SK-N-SH treated with all-trans-retinoic acid at 6 μM for 48 hours (cell line): ENCODE measurements at regions not wholly inside any gene's neighbourhood (a gene's known extent, or its start where the extent isn't known, plus 50 kb on each side); places are given as distances from the start of the nearest gene placed in this dataset.

Experiments used
- ATAC-seq: fragments of 200-7000 bp; cut with Tn5 transposase; 3 replicates; pipeline ENCODE4 v1.9.1; 2020; ENCODE audit warnings: mild to moderate bottlenecking, moderate library complexity
- ARNTL ChIP-seq: fragments of 450-650 bp; formaldehyde crosslinking; IDR thresholded peaks from 2 replicates; pipeline ENCODE4 v1.5.0; 2020; ENCODE audit warnings: low read depth, mild to moderate bottlenecking, moderate library complexity, borderline replicate concordance
- BACH2 ChIP-seq: fragments of 250-450 bp; sonication (Bioruptor Pico); IDR thresholded peaks from 2 replicates; pipeline ENCODE4 v1.9.0; 2021; ENCODE audit warnings: mild to moderate bottlenecking, borderline replicate concordance
- CSDC2 ChIP-seq: fragments of 250-450 bp; sonication (Bioruptor Pico); IDR thresholded peaks from 2 replicates; pipeline ENCODE4 v1.5.0; 2020; ENCODE audit warnings: mild to moderate bottlenecking, moderate library complexity
- CSRNP3 ChIP-seq: fragments of 250-450 bp; sonication (Bioruptor Pico); IDR thresholded peaks from 2 replicates; pipeline ENCODE4 v1.5.1; 2021; ENCODE audit warnings: mild to moderate bottlenecking, moderate library complexity
- ESRRG ChIP-seq: fragments of 250-450 bp; sonication (Bioruptor Pico); IDR thresholded peaks from 2 replicates; pipeline ENCODE4 v1.6.1; 2021; ENCODE audit warnings: mild to moderate bottlenecking
- GLIS3 ChIP-seq: fragments of 250-450 bp; sonication (Bioruptor Pico); IDR thresholded peaks from 2 replicates; pipeline ENCODE4 v1.5.0; 2020; ENCODE audit warnings: mild to moderate bottlenecking, moderate library complexity
- OSR1 ChIP-seq: fragments of 250-450 bp; sonication (Bioruptor Pico); IDR thresholded peaks from 2 replicates; pipeline ENCODE4 v1.8.0; 2022; ENCODE audit warnings: moderate library complexity, mild to moderate bottlenecking, inconsistent platforms
- PPARA ChIP-seq: fragments of 250-450 bp; sonication (Bioruptor Pico); IDR thresholded peaks from 2 replicates; pipeline ENCODE4 v1.5.0; 2020; ENCODE audit warnings: mild to moderate bottlenecking, borderline replicate concordance
- RARB ChIP-seq: fragments of 250-450 bp; sonication (Bioruptor Pico); IDR thresholded peaks from 2 replicates; pipeline ENCODE4 v1.8.0; 2021; ENCODE audit warnings: mild to moderate bottlenecking, moderate library complexity
- SNAI2 ChIP-seq: fragments of 250-450 bp; sonication (Bioruptor Pico); IDR thresholded peaks from 2 replicates; pipeline ENCODE4 v1.5.0; 2020; ENCODE audit warnings: mild to moderate bottlenecking, moderate library complexity
- ZC3H10 ChIP-seq: fragments of 250-450 bp; sonication (Bioruptor Pico); IDR thresholded peaks from 2 replicates; pipeline ENCODE4 v1.5.1; 2021; ENCODE audit warnings: mild to moderate bottlenecking, moderate library complexity
- ZFP3 ChIP-seq: fragments of 250-450 bp; sonication (Bioruptor Pico); IDR thresholded peaks from 2 replicates; pipeline ENCODE4 v1.5.0; 2020; ENCODE audit warnings: mild to moderate bottlenecking, moderate library complexity
- ZFP30 ChIP-seq: fragments of 450-650 bp; formaldehyde crosslinking; IDR thresholded peaks from 2 replicates; pipeline ENCODE4 v1.5.0; 2022; ENCODE audit warnings: mild to moderate bottlenecking, moderate library complexity
- ZNF565 ChIP-seq: fragments of 450-650 bp; formaldehyde crosslinking; conservative IDR thresholded peaks from 2 replicates; pipeline ENCODE4 v1.5.0; 2020; ENCODE audit warnings: low read depth, mild to moderate bottlenecking, moderate library complexity
- ZNF70 ChIP-seq: fragments of 450-650 bp; formaldehyde crosslinking; IDR thresholded peaks from 2 replicates; pipeline ENCODE4 v1.5.0; 2020; ENCODE audit warnings: mild to moderate bottlenecking, moderate library complexity
- ZNF8 ChIP-seq: fragments of 450-650 bp; formaldehyde crosslinking; IDR thresholded peaks from 2 replicates; pipeline ENCODE4 v1.5.0; 2020; ENCODE audit warnings: mild to moderate bottlenecking, moderate library complexity
- TF ChIP-seq, protein P1 (sequence below): fragments of 250-450 bp; sonication (Bioruptor Pico); IDR thresholded peaks from 2 replicates; pipeline ENCODE4 v1.8.0; 2021; ENCODE audit warnings: low read depth, mild to moderate bottlenecking, moderate library complexity, borderline replicate concordance
- TF ChIP-seq, protein P2 (sequence below): fragments of 250-450 bp; sonication (Bioruptor Pico); IDR thresholded peaks from 2 replicates; pipeline ENCODE4 v1.5.0; 2020; ENCODE audit warnings: mild to moderate bottlenecking, moderate library complexity
- TF ChIP-seq, protein P3 (sequence below): fragments of 250-450 bp; sonication (Bioruptor Pico); IDR thresholded peaks from 2 replicates; pipeline ENCODE4 v1.8.0; 2020; ENCODE audit warnings: mild to moderate bottlenecking, moderate library complexity, borderline replicate concordance
- TF ChIP-seq, protein P4 (sequence below): fragments of 250-450 bp; sonication (Bioruptor Pico); IDR thresholded peaks from 2 replicates; pipeline ENCODE4 v1.5.1; 2020; ENCODE audit warnings: low read depth, mild to moderate bottlenecking, moderate library complexity

DNA sequence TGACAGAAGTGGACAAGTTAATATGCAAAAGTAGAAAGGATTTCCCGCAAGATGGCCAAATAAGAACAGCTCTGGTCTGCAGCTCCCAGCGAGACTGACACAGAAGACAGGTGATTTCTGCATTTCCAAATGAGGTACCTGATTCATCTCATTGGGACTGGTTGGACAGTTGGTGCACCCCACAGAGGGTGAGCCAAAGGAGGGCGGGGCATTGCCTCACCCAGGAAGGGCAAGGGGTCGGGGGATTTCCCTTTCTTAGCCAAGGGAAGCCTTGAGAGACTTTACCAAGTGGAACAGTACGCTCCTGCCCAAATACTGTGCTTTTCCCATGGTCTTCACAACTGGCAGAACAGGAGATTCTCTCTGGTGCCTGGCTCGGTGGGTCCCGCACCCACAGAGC, 191.3 kb downstream of the ALG10B start:
- TF ChIP-seq SNAI2 (CRISPR knock-in tag) (no peak), ZFP3 (no peak), ESRRG (no peak), ZNF565 (no peak), RARB (CRISPR knock-in tag) (no peak), OSR1 (CRISPR knock-in tag) (no peak), ZNF70 (CRISPR knock-in tag) (no peak), ARNTL (CRISPR knock-in tag) (no peak), CSDC2 (CRISPR knock-in tag) (no peak)
- TF ChIP-seq, protein P1, sequence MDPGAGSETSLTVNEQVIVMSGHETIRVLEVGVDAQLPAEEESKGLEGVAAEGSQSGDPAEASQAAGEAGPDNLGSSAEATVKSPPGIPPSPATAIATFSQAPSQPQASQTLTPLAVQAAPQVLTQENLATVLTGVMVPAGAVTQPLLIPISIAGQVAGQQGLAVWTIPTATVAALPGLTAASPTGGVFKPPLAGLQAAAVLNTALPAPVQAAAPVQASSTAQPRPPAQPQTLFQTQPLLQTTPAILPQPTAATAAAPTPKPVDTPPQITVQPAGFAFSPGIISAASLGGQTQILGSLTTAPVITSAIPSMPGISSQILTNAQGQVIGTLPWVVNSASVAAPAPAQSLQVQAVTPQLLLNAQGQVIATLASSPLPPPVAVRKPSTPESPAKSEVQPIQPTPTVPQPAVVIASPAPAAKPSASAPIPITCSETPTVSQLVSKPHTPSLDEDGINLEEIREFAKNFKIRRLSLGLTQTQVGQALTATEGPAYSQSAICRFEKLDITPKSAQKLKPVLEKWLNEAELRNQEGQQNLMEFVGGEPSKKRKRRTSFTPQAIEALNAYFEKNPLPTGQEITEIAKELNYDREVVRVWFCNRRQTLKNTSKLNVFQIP (CRISPR knock-in tag), result no peak
- TF ChIP-seq, protein P2, sequence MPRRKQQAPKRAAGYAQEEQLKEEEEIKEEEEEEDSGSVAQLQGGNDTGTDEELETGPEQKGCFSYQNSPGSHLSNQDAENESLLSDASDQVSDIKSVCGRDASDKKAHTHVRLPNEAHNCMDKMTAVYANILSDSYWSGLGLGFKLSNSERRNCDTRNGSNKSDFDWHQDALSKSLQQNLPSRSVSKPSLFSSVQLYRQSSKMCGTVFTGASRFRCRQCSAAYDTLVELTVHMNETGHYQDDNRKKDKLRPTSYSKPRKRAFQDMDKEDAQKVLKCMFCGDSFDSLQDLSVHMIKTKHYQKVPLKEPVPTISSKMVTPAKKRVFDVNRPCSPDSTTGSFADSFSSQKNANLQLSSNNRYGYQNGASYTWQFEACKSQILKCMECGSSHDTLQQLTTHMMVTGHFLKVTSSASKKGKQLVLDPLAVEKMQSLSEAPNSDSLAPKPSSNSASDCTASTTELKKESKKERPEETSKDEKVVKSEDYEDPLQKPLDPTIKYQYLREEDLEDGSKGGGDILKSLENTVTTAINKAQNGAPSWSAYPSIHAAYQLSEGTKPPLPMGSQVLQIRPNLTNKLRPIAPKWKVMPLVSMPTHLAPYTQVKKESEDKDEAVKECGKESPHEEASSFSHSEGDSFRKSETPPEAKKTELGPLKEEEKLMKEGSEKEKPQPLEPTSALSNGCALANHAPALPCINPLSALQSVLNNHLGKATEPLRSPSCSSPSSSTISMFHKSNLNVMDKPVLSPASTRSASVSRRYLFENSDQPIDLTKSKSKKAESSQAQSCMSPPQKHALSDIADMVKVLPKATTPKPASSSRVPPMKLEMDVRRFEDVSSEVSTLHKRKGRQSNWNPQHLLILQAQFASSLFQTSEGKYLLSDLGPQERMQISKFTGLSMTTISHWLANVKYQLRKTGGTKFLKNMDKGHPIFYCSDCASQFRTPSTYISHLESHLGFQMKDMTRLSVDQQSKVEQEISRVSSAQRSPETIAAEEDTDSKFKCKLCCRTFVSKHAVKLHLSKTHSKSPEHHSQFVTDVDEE (CRISPR knock-in tag), result no peak
- no peak for ATAC-seq

DNA sequence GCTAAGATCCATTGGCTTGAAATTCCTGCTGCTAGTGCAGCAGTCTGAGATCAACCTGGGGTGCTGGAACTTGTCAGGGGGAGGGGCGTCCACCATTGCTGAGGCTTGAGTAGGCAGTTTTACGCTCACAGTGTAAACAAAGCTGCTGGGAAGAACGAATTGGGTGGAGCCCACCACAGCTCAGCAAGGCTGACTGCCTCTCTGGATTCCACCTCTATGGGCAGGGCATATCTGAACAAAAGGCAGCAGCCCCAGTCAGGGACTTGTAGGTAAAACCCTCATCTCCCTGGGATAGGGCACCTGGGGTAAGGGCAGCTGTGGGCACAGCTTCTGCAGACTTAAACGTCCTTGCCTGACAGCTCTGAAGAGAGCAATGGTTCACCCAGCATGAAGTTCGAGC, 191.7 kb downstream of the ALG10B start:
- no peak for ATAC-seq

More for the DNA sequence above, 191.7 kb downstream of the ALG10B start:
- TF ChIP-seq PPARA (CRISPR knock-in tag), result no peak
- no peak for TF ChIP-seq ARNTL (CRISPR knock-in tag)
- TF ChIP-seq GLIS3 (CRISPR knock-in tag), result no peak
- TF ChIP-seq BACH2, result no peak
- TF ChIP-seq, protein P2 (CRISPR knock-in tag), result no peak
- TF ChIP-seq, protein P1 (CRISPR knock-in tag), result no peak
- TF ChIP-seq, protein P3, sequence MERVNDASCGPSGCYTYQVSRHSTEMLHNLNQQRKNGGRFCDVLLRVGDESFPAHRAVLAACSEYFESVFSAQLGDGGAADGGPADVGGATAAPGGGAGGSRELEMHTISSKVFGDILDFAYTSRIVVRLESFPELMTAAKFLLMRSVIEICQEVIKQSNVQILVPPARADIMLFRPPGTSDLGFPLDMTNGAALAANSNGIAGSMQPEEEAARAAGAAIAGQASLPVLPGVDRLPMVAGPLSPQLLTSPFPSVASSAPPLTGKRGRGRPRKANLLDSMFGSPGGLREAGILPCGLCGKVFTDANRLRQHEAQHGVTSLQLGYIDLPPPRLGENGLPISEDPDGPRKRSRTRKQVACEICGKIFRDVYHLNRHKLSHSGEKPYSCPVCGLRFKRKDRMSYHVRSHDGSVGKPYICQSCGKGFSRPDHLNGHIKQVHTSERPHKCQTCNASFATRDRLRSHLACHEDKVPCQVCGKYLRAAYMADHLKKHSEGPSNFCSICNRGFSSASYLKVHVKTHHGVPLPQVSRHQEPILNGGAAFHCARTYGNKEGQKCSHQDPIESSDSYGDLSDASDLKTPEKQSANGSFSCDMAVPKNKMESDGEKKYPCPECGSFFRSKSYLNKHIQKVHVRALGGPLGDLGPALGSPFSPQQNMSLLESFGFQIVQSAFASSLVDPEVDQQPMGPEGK (CRISPR knock-in tag), result no peak
- TF ChIP-seq ZFP3, result no peak
- TF ChIP-seq, protein P4, sequence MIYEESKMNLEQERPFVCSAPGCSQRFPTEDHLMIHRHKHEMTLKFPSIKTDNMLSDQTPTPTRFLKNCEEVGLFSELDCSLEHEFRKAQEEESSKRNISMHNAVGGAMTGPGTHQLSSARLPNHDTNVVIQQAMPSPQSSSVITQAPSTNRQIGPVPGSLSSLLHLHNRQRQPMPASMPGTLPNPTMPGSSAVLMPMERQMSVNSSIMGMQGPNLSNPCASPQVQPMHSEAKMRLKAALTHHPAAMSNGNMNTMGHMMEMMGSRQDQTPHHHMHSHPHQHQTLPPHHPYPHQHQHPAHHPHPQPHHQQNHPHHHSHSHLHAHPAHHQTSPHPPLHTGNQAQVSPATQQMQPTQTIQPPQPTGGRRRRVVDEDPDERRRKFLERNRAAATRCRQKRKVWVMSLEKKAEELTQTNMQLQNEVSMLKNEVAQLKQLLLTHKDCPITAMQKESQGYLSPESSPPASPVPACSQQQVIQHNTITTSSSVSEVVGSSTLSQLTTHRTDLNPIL (CRISPR knock-in tag), result no peak
- TF ChIP-seq ZNF565, result no peak
- no peak for TF ChIP-seq ZNF8 (CRISPR knock-in tag)
- TF ChIP-seq SNAI2 (CRISPR knock-in tag), result no peak
- no peak for TF ChIP-seq CSRNP3 (CRISPR knock-in tag)
- TF ChIP-seq ZFP30, result no peak
- TF ChIP-seq CSDC2 (CRISPR knock-in tag), result no peak
- no peak for TF ChIP-seq ZC3H10
